ENCODE measurements at regions not wholly inside any gene's neighbourhood (a gene's known extent, or its start where the extent isn't known, plus 50 kb on each side); places are given as distances from the start of the nearest gene placed in this dataset.
"Not testable (repeated sequence)": the region's sequence is repeated elsewhere in the genome, so short reads cannot be mapped to it uniquely, and the experiment has no call there.

DNA sequence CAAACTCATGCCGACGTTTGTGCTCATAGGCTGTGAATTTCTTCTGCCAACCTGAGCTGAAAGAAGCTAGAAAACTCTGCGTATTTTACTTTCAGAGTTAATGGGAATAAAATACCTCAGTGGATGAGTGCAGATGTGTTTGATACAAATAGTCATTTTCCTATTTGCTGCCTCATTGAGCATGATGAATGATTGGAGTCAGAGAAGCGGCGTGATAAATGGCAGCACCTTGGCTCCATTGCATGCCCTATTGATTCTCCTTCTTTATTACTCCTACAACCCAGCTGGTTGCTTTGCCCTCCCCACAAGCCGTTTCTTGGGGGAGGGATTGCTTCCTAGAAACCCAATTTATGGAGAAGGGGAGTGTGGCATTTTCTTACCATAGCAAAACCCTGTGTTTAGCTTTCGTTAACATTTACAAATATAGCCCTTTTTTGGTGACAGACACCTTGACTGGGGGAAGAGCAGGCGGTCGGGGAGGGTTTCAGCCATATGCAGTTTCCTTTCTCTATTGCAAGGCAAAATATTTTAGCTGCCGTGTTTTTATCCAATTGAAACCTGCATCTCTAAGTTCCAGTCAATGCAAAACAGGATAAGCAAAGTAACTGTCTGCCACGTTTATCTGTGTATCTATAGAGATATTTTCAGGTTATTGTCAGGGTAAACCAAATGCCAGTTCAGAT, 93.1 kb upstream of the TBCA start:
- DNase-seq (ENCODE audit: low spot score), result no peak

DNA sequence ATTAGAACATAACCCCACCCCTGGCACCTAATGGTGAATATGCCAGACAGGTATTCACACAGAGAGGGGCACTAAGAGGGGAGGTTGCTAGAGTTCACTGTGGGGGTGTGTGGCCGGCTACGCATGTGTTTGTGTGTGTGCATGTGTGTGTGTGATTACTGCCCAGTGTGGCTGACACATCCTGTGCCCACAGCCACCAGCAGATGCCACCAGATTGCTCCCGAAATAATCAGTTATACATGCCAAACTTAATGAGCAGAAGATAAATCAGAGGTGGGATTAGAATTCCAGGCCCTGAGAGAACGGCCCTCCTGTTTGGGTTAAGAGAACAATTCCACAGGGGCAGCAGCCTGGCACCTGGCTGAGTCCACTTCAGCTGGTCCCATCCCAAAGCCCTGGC, 91.8 kb upstream of the TBCA start:
- no peak for DNase-seq (ENCODE audit: low spot score)

DNA sequence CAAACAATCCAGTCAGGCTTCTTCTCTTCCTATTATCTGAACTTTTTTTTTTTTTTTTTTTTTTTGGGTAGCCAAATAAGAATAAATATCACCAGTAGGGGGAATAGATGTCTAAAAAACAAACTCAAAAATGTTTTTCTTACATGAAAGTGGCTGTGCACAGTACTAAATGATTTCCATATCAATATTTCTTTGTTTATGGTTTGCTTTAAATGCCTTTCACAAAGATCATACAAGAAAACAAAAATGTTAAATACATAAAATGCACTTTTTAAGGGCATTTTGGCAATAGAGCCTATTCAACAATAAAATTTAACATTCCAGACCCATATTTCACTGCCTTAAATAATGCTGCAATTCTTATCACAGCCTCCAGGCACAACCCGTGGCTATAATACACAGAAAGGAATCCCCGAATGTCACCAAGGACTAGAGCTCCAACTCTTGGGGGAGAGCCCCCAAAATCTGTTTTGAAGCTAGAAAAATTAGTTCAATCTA, 91.1 kb upstream of the TBCA start:
- peak; percentile 34 for DNase-seq (ENCODE audit: low spot score)

DNA sequence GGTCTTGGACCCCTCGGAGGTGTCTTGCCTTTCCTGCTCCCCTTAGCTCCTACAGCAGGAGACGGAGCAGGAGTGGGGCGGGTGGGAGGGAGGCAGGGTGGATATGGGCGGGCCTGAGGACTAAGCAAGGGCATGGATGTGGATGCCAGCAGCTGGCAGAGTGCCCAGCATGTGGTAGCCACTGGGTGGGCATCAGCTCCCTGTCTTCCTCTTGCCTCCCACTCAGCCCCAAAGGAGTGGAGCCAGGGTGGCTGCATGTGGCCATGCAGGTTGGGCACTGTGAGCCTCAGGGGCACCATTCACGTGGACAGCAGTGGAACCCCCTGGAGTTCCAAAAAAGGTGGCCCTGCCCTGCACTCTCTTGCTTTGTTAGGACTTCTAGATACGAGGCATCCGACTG, 90.1 kb upstream of the TBCA start:
- DNase-seq (ENCODE audit: low spot score), result no peak

DNA sequence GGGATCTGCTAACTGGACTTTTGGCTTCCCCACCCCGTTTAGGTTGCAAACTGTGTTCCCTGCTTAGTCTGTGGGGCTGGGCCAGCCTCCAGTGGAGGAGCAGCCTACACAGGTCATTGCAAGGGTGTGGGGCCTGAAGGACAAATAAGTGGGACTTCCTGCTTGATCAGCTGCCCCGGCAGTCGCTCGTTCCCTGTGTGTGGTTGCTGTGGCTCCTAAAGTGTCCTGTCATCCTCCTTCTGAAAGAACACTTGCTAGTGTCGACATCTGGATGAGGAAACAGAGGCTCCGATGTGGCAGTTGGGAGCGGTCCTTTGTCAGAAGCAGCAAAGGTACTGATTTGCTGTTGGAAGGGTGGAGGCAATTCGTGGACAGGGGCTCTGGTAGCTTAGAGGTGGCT, 88.9 kb upstream of the TBCA start:
- DNase-seq (ENCODE audit: low spot score), result no peak

DNA sequence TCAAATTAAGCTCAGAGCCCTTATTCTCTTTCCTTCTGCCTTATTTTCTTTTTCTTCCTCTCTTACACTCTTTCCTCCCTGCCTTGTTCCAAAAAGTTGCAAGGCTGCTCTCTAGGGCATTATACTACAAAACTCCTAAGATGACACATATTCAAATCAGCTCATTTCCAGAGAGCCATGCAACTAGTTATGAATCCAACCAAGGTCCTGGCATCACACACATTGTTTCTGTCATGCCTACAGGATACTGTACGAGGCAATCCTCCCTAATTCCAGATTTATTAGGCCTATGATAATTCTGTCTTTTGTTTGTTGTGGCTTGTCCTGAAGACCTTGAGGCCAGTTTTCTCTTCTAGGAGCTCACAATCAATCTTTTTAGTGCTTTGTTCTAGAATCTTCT, 87.0 kb upstream of the TBCA start:
- DNase-seq (ENCODE audit: low spot score), result no peak

DNA sequence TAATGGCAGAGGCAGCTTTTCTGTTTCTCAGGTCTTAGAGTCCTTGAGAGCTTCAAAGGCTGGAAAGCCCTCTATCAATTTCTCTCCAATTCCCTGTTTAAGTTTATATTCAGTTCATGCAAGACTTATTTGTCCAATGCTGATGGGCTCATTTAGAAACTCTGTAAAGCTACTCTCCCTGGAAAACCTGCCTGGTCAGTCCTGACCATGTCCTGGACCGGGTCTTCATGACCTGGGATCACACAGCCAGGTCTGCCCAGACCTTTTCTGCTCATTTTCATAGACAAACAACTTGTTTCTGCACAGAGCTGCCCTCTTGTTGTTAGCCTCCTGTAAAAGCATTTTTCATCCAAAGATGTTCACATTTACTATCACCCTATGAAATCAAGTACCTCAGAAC, 85.4 kb upstream of the TBCA start:
- no peak for DNase-seq (ENCODE audit: low spot score)

DNA sequence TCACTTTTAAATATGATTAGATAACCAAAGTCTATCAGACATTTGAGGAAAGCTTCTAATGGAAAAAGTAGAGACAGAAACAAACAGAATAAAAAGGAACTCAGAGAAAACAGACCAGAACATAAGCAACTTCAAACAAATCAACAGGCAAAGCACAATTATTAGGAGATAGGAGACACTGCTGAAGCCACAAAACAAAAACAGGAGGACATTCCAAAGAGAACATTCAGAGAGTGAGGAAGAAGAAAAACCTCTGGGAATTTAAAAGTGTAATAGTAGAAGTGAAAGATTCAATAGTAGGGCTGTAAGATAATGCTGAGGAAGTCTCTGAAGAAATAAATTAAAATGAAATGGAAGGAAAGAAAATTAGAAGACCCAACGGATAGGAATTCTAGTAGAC, 83.2 kb upstream of the TBCA start:
- DNase-seq (ENCODE audit: low spot score), result no peak

DNA sequence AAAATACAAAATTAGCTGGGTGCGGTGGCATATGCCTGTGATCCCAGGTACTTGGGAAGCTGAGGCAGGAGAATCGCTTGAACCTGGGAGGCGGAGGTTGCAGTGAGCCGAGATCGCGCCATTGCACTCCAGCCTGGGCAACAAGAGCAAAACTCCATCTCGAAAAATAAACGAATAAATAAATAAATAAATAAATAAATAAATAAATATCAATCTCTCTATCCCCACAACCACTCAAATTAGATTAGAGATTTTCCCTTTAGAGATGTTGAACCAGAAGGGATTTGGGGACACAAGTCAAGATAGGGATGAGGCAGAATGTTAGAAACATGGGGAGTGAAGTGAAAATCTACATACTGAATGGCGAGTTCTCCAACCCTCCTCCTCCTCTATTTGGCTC, 82.5 kb upstream of the TBCA start:
- DNase-seq (ENCODE audit: low spot score), result not testable (repeated sequence)

DNA sequence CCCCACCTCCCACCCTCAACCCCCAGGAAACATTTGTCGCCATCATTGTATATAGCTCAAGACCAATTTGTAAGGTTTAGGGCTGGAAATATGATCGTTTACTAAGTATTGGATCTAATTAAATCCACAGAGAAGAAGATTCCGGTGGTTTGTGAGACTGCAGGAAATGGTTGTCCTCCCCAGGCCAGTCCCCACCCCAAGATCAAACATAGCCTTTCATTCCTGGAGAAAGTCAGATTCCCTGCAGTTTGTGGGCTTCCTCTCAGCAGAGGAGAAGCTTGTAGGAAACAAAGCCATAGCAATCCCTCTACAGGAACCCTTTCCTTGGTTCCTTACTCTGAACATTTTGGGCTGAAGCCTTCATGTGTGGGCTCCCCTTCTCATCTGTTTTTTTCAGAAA, 79.2 kb upstream of the TBCA start:
- no peak for DNase-seq (ENCODE audit: low spot score)

DNA sequence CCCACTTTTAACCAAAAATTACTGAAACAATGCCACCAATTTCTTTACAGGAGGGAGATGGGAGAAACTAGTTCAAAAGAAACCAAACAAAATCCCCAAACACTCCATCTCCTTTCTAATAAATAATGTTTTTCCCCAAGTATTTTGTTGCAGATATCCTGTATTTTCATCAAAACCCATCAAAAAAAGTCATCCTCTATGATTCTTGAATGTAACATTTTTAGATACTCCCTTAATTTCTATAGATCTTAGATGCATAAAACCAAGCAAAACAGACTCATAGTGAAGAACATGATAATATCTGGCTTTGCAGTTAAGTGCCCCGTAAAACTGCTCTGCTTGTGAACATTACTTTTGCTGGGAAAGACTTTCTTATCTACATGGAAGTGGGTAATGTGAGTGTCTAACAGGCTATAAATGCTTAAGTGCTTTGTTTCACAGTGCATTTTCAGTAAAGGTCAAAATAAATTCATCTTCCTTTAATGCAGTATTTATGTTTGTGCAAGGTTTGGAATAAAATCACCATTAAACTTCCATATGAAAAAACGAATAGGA, 77.3 kb upstream of the TBCA start:
- DNase-seq (ENCODE audit: low spot score), result no peak

DNA sequence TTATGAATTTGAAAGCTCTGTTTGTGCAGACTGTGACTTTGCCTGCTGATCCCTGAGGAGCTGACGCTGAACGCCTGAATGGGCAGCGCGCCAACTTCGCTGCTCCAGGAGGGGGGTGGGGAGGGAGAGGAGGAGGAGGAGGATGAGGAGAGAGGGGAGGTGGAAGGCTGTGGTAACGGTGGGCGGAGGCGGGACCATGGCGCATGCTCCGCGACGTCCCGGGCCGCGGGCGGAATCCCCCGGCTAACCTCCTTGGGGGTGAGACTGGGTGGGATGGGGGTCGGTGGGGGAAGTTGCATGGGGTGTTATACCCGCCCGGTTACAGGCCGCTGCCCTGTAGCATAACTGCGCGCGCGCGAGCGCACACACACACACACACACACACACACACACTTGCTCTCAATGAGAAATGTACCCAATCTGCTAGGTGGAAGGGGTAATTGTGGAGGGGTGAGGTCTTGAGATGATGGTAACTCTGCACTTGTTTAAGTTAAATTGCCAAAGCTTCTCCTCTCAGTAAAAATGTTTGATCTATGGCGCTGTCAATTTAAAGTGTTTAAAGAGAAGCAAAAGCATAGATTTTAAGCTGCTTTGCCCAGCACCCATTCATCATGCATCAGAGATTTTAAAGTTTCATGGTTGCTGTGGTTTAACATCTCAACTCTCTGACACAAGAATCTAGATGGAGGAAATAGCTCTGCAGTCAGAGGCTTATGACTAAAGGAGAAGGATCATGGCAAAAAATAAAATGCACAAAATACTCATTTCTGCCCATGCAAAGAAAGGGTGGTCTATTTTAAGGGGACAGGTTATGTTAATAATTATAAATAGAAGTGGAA, 76.6 kb upstream of the TBCA start:
- DNase-seq (ENCODE audit: low spot score), result no peak

DNA sequence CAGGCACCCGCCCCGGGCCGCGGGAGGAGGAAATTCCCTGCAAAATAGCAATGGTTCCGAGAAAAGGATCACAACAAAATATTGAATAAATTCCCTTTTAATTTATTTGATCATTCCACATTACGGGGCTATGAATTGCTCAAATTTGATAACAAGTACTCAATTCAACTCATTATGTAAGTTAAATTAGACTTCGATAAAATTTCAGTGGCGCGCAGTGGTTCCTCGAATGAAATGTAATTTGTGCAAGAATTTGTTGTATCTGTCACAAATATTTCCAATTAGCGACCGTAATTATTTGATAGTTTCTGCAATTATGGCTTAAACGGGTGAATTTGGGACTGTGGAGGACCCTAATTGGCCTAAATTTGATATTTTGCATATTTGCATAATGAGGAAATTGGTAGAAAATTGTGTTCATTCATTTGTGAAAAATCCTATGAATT, 76.0 kb upstream of the TBCA start:
- DNase-seq (ENCODE audit: low spot score), result no peak

DNA sequence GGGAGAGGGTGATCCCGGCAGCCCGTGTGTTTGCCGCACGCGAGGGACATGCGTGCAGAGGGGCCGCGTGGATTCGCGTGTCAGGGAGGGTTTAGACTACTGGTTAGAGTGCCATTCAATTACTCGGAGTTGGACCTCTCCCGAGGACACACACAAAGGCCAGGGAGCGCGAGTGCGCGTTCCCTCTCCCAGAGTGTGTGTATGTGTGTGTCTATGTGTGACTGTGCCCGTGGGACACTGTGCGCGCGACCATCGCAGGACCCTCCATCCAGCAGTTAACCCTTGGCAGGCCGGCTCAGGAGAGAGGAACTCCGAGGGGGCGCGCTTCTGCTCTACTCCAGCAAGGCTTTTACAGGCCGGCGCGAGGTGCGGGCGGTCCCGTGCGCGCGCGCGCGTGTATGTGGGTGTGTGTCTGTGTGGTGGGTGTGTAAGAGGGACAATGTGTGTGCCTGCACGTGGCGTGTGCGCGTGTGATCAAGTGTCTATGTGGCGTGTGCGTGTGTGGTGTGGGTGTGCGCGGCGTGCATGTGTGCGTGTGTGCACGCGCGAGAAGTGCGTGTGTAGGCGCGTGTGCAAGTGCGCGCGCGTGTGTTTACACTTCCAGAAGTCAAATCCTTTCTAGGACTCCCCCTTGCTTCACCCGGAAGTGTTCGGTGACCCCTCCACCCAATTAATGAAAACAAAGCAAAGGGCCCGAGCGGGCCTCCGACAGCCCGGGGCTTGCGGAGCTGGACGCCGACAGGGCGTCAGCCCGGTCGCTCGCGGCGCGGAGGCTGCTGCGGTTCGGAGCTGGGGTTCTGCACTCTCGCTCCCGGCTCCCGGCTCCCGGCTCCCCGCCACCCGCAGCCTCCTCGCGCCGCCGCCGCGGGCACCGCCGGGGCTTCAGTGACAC, 75.3 kb upstream of the TBCA start:
- DNase-seq (ENCODE audit: low spot score), result no peak

DNA sequence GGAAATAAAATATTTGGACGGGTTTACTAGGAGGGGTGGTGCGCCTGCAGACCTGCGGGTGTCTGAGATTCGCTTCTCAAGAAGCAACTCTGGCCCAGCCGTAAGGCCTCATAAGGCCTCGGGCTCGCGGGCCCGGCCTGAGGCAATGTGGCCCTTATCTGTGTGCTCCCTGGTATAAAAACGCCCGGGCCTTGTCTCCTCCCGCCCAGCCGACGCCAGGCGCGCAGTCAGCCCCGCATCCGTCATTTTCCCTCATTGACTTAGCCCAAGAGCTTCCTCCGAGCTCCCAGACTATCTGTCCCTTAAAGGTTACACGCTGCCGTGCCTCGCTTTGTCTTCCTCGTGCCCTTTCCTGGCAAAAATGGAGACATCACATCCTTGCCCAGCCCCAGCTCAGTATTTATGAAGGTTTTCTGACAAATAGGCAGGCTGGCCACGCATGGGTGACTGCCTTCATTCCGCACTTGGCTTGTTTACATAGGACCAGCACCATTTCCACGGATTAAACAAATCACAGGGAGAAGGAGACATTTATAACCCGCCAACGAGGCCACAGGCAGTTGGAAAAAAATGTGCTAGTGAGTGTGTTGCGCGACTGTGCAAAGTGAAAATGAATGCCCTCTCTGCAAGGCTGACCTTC, 74.5 kb upstream of the TBCA start:
- no peak for DNase-seq (ENCODE audit: low spot score)

DNA sequence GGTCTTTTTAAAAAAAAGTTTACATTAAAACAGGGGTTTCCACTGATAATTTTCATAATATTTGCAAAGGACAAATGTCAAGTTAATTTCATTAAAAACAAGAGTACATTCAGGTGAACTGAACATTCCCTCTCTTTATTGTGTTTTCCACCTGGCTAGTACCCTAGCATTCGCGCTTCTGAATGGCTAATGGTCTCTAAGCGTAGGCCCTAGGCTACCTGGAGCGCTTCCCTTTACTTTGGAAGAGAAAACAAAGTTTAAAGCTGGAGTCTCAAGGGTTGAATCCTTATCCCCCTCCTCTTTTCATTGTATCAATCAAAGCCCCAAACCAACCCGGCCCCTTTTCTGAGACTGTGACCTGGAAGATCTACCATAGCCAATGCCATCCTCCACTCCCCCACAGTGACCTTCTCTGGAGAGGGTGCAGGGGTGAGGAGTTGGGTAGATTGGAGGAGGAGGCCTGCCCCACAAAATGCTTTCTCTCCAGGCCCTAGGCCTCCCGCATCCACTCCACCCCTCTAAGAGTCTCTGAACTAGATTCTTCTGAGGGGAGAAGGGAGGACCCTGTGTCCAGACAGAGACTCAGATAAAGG, 73.3 kb upstream of the TBCA start:
- DNase-seq (ENCODE audit: low spot score), result no peak

DNA sequence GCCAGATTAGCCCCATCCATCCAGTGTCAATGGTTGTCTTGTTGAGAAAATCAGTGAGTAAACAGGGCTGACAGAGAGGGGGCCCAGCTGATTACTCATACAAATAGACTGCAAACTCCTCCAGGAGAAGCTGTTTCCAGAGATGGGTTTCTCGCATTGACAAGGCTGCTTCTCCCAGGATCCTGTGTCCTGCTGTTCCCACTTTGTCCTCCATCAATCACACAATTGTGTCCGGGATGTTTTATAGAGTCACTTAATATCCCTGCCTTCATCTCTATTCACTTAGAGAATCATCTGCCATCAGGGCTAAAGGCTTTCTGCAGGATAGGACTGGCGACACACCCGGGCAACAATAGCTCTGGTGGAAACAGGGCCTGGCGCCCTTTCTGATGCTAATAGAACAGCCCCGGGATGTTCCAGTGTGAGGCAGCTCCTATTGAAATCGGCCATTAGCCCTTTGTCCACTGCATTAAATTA, 71.7 kb upstream of the TBCA start:
- no peak for DNase-seq (ENCODE audit: low spot score)

DNA sequence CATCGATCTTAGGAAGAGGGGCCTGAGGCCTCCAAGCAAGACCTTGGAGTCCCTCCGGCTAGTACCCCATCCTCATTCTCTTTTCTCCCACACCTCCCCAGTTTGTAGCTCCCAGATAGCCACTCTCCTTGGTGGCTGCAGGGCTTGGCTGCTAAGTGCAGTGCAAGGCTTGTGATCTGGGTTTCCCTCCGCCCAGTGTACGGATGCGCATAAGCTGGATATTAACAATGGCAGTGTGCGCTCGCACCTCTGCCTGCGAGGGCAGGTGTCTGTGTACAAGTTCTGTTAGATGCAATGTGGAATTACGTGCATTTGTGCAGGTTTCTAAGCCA, 71.0 kb upstream of the TBCA start:
- DNase-seq (ENCODE audit: low spot score), result no peak

DNA sequence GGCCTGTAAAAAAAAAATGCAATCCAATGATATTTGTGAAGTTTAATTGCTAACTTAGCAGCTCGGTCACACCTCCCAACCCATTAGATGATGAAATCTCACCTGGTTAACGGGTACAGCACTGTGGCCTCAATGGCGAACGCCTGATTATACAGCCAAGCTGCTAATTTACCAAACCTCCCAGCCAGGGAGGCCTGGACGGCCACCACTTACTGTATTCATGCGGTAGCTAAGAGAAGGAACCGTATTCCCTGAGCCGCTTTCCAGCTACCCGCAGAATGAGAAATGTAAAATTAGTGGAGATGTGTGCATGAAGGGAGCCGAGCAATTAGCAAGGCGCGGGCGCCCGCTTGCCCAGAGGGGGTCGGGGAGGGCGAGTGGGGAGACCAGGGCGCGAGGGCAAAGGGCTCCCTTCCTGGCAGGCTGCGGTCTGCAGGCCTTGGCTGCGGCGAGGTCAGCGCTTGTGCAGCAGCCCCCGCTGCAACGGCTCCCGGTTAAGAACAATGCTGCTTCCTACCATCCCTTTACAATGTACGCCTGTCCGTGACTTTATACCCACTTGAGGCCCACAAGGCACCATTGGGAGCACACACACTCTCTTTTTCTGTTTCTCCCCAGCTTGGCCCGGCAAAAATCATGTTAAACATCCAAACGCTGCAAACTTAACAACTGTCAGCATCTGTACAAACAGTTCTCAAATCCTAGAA, 70.4 kb upstream of the TBCA start:
- no peak for DNase-seq (ENCODE audit: low spot score)

DNA sequence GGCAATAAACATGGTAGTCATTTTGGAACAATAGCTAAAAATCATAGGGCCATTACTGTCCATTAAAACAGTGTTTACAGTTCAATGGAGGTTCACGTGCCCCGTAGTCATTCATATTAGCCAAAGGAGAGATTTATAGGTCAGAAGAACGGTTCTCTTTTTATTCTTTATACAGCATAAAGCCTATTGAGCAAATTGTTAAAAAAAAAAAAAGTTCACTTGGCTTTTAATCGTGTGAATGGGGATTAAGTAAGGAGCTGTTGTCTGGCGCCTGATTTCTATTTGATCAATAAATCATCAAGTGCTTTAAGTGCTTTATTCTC, 69.1 kb upstream of the TBCA start:
- no peak for DNase-seq (ENCODE audit: low spot score)

Measured in RKO (cell line).